NT2/D1 (cell line): ENCODE measurements at regions not wholly inside any gene's neighbourhood (a gene's known extent, or its start where the extent isn't known, plus 50 kb on each side); places are given as distances from the start of the nearest gene placed in this dataset.

Source experiments
- DNase-seq: peaks from one replicate; pipeline ENCODE4 v3.0.0-alpha.2; 2011; ENCODE audit warnings: low read depth, low spot score
- H3K27me3 ChIP-seq: 2 replicates; pipeline ENCODE4 v1.6.0; 2011; ENCODE audit warnings: mild to moderate bottlenecking; ENCODE audit not compliant: insufficient read length, insufficient read depth
- H3K36me3 ChIP-seq: 2 replicates; pipeline ENCODE4 v1.6.1; 2011; ENCODE audit warnings: mild to moderate bottlenecking, low read length, mixed read lengths; ENCODE audit not compliant: insufficient read depth, insufficient read length
- H3K4me1 ChIP-seq: 2 replicates; pipeline ENCODE4 v1.5.1; 2011; ENCODE audit not compliant: insufficient read depth, insufficient read length
- H3K4me3 ChIP-seq: 2 replicates; pipeline ENCODE4 v1.5.1; 2011; ENCODE audit warnings: low read depth; ENCODE audit not compliant: insufficient read length
- H3K9ac ChIP-seq: 2 replicates; pipeline ENCODE4 v1.6.0; 2011; ENCODE audit warnings: low read depth; ENCODE audit not compliant: insufficient read length
- H3K9me3 ChIP-seq: 2 replicates; pipeline ENCODE4 v1.5.1; 2011; ENCODE audit warnings: mild to moderate bottlenecking, low read length; ENCODE audit not compliant: insufficient read depth
- SUZ12 ChIP-seq: IDR thresholded peaks from 2 replicates; pipeline ENCODE4 v1.6.1; 2011; ENCODE audit not compliant: insufficient read length, insufficient read depth; ENCODE audit errors: extremely low read depth
- YY1 ChIP-seq: IDR thresholded peaks from 2 replicates; pipeline ENCODE4 v1.6.1; 2011; ENCODE audit not compliant: insufficient read length, insufficient read depth
- ZNF274 ChIP-seq: IDR thresholded peaks from 2 replicates; pipeline ENCODE4 v1.6.1; 2011; ENCODE audit warnings: mild to moderate bottlenecking, low read depth, low read length

DNA sequence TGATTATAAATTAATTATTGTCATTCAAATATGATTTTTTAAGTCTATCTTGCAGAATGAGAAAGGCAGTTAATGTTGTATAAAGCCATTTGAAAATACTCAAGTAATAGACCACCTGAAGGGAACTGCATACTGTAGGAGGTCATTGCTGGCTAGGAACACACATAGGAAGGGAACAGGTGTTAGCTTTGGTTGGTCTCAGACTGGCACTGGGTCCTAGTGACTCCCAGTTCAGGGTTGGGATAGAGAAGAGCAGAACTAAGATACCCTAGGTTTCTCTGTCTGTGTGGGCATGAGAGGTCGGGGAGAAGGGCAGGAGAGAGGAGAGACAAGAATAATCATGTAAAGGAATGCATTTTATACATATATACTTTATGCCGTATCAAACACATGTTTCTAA is 559.0 kb upstream of the GOLIM4 start:
- Histone ChIP-seq H3K9ac (no peak overlapping the region), H3K4me3 (no peak overlapping the region), H3K4me1 (no peaks in the 10 kb centered on the region), H3K9me3 (no peaks in the 10 kb centered on the region), H3K27me3 (no peaks in the 10 kb centered on the region), H3K36me3 (no peaks in the 10 kb centered on the region)
- no peak for DNase-seq
- no peak for TF ChIP-seq YY1
- no peak for TF ChIP-seq ZNF274
- TF ChIP-seq SUZ12 = no peak

DNA sequence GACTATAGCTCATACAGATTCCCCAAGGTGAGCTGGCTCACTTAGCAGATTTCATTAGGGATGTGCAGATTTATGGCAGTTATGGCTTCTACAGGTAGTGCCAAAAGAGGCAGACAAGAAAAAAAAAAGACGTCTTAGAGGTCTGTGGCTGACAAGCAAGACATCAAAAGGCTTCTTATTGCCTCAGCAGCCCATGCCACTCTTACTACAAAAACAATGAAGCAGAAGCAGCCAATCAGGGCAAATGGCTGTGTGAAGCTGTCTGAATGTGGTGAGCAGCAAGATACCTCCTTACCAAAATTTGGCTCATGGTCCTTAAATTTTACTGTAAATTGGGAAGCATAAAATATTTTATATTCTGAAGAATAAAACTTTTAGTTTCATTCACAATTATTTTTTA is 557.5 kb upstream of the GOLIM4 start:
- DNase-seq = no peak
- no peak for TF ChIP-seq SUZ12
- no peak for TF ChIP-seq ZNF274
- no peak for TF ChIP-seq YY1
- Histone ChIP-seq H3K4me1 (no peaks in the 10 kb centered on the region), H3K36me3 (no peaks in the 10 kb centered on the region), H3K4me3 (no peak overlapping the region), H3K9ac (no peak overlapping the region), H3K27me3 (no peaks in the 10 kb centered on the region), H3K9me3 (no peaks in the 10 kb centered on the region)

DNA sequence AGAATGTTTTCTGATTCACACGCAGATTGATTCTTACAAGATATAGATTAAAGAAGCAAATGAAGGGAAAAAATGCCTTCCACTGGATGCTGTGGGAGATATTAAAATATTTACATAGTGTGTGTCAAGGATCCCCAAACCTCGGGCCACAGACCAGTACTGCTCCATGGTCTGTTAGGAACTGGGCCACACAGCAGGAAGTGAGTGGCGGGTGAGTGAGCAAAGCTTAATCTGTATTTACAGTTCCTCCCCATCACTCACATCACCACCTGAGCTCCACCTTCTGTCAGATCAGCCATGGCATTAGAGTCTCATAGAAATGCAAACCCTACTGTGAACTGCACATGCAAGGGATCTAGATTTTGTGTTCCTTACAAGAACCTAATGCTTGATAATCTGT is 552.6 kb upstream of the GOLIM4 start:
- DNase-seq = no peak
- Histone ChIP-seq H3K4me1 (no peaks in the 10 kb centered on the region), H3K27me3 (no peaks in the 10 kb centered on the region), H3K36me3 (no peaks in the 10 kb centered on the region), H3K9me3 (no peaks in the 10 kb centered on the region), H3K4me3 (no peak overlapping the region), H3K9ac (no peak overlapping the region)
- no peak for TF ChIP-seq YY1
- no peak for TF ChIP-seq SUZ12
- TF ChIP-seq ZNF274 = no peak

DNA sequence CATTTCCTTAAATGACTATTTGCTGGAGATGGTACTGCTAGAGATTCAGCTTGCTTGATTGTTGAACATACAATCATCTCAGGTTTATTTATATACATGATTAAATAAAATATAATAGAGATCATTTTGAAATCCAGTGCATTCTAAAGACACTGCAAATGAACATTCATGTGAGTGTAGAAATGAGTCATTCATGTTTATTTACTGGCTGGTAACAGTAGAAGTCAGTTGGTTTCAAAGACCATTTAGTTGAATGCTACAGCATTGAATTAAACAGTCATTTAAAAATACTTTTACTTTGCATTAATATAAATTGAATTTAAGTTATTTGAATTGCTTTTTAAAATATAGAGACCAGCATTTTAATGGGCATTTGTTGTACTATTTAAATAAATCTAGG is 551.9 kb upstream of the GOLIM4 start:
- H3K4me1 ChIP-seq = no peaks in the 10 kb centered on the region
- H3K36me3 ChIP-seq = no peaks in the 10 kb centered on the region
- H3K9ac ChIP-seq = no peak overlapping the region
- TF ChIP-seq SUZ12 (no peak), ZNF274 (no peak), YY1 (no peak)
- no peaks in the 10 kb centered on the region for H3K9me3 ChIP-seq
- H3K27me3 ChIP-seq = no peaks in the 10 kb centered on the region
- no peak overlapping the region for H3K4me3 ChIP-seq
- DNase-seq = no peak

DNA sequence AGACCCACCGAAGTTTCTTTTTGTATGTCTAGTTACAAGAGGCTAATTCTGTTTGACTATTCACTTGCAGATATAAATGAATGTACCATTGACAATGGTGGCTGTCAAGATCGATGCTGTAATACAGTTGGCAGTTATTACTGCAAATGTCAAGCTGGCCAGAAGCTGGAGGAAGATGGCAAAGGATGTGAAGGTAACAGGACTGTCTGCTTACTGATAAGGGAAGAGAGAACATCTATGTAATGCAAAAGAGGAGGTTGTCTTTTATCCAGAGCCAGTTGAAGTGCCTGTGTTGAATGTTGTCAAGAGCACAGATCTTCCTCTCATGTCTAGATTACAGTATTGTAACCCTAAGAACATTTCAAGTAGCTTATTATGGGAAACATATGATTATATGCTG is 549.5 kb upstream of the GOLIM4 start:
- H3K9me3 ChIP-seq = no peaks in the 10 kb centered on the region
- no peaks in the 10 kb centered on the region for H3K4me1 ChIP-seq
- no peak for DNase-seq

DNA sequence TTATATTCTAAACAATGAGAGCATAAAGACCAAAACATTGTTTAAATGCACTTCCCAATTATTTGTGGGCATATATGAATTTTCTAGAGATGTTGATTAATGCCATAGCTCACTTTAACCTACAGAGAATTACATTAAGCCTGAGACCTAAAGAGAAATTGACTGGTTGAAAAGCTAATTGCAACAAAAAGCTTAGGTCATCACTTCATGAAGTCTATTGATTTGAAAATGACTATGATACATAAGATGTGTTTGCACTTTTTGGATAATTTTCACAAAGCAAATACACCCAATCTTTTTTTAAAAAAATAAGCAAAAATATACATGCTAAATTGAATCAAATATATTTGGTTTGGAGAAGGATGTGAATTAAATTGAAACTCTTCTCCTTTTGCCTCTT is 532.8 kb upstream of the GOLIM4 start:
- no peak for DNase-seq
- Histone ChIP-seq H3K36me3 (no peaks in the 10 kb centered on the region), H3K4me3 (no peak overlapping the region), H3K27me3 (no peaks in the 10 kb centered on the region), H3K9ac (no peak overlapping the region), H3K4me1 (no peaks in the 10 kb centered on the region), H3K9me3 (no peaks in the 10 kb centered on the region)
- TF ChIP-seq SUZ12 (no peak), YY1 (no peak), ZNF274 (no peak)

More for the DNA sequence above, 549.5 kb upstream of the GOLIM4 start:
- Histone ChIP-seq H3K4me3 (no peak overlapping the region), H3K9ac (no peak overlapping the region), H3K27me3 (no peaks in the 10 kb centered on the region), H3K36me3 (no peaks in the 10 kb centered on the region)
- TF ChIP-seq SUZ12 (no peak), YY1 (no peak), ZNF274 (no peak)

DNA sequence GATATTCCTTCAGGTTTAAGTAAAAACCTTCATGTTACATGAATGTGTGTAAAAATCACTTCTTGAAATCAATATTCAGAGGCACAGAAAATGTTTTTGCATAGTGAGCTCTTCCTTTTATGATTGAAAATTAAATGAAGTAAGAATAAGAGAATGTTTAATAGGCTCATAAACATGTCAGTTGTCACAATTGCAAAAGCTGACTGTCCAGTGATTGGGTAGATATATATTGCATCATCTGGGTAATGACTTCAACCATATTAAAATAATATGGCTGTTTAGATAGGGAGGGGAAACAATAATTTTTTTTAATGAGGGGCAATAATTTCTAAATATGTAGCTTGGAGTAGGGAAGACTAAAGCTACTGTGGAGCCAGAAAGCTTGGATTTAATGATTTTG is 529.8 kb upstream of the GOLIM4 start:
- Histone ChIP-seq H3K36me3 (no peaks in the 10 kb centered on the region), H3K9ac (no peak overlapping the region), H3K27me3 (no peaks in the 10 kb centered on the region), H3K9me3 (no peaks in the 10 kb centered on the region), H3K4me3 (no peak overlapping the region), H3K4me1 (no peaks in the 10 kb centered on the region)
- no peak for DNase-seq
- TF ChIP-seq YY1 = no peak
- no peak for TF ChIP-seq ZNF274
- TF ChIP-seq SUZ12 = no peak
